KBM-7 (cell line): ENCODE measurements at regions not wholly inside any gene's neighbourhood (a gene's known extent, or its start where the extent isn't known, plus 50 kb on each side); places are given as distances from the start of the nearest gene placed in this dataset.

Experiments used
- DNase-seq: peaks from one replicate; pipeline ENCODE4 v3.0.0-alpha.2; 2015
- in situ Hi-C: fragments of 300-500 bp; cut with MboI; formaldehyde crosslinking; loops from 2 replicates; pipeline ENCODE4 v1.14.3; 2020; ENCODE audit warnings: low sequenced_read_pairs, low pct_unique_long_range_greater_than_20kb, mixed read lengths

DNA sequence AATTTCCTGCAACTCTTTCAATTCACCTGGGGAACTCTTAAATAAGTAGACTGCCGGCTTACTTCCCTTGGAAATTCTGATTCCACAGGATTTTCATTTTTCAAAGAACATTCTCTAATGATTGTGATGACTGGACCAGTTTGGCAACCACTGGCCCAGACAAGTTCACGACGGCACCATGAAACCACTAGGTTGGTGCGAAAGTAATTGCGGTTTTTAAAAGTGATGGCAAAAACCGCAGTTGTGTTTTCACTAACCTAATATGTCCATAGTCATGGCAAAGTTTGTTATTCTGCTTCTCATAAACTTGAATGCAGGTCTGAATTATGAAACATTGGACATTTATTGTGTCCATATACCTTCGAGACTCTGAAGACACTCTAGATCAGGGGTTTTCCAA lies 317.2 kb downstream of the IRX1 start:
- in situ Hi-C loops: no loop called here
- no peak for DNase-seq

DNA sequence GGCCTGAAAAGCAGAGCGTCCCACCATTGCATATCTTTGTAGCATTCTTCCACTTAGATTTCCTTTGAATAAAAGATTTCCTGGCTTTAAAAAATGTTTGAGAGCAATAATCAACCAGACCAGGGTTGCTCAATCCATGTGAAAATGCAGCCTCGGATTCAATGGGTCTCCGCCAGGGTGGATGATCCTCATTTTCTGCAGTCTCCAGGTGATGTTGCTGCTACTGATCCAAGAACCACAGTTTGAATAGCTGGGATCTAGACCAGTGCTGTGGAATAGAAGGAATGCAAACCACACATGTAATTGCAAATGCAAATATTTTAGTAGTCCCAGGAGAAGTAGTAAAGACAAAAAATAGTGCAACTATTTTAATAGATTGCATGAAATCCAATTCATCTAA lies 317.6 kb downstream of the IRX1 start:
- in situ Hi-C loops: no loop called here
- no peak for DNase-seq

DNA sequence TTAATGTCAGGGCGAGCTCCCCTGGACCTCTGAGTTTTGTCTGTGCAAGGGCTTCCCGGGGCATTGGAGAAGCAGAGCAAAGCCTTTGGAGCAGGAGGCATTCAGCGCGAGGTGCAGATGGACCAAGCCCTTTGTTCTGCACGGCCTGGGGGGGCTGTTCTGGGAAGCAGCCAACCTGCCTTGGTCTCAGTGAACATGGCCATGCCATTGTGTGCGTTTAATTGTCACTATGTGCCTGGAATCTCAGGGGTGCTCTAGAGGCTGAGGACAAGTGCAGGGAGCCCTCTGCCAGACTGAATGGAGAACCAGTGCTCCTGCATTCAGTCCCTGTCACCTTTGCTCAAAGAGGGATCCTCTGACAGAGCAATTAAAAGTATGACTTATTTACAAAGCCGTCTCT lies 329.4 kb downstream of the IRX1 start:
- in situ Hi-C loops: no loop called here
- DNase-seq: no peak

DNA sequence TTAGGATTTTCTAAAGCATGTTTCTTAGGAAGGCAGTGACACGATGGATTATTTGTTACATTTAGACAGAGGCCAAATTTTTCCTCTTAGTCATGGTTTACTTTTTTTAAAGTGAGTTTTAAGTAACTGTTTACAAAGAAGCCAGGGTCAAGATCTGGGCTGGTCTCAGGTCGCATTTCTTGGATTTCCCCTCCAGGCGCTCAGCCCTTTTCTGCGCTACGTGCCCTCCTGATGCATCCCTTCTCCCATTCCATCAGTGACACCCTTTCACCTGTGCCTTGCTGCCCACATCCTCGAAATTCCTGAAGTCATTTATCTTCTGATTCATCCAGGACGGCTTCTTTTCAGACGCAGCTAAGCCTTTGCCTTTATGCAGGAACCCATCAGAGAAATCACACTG lies 330.3 kb downstream of the IRX1 start:
- DNase-seq: no peak
- in situ Hi-C loops: no loop called here

DNA sequence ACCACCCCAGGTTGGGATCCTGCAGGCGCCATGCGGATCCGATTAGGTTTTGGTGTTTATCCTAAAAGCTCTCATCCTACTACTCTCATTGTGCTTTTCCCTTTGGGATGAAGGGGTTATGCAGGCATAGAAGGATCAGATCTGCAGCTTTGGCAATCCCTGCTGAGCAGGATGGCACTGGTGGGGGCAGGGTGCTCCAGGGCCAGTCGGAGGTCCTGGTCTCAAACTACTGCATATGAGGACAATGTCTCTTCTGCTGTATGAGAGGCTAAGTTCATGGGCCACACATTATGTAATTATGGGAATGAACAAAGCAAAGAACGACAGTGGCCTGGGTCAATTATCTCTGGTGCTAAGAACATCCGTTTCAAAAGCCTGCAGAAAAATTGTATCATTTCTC lies 334.2 kb downstream of the IRX1 start:
- in situ Hi-C loops: no loop called here
- DNase-seq: no peak

DNA sequence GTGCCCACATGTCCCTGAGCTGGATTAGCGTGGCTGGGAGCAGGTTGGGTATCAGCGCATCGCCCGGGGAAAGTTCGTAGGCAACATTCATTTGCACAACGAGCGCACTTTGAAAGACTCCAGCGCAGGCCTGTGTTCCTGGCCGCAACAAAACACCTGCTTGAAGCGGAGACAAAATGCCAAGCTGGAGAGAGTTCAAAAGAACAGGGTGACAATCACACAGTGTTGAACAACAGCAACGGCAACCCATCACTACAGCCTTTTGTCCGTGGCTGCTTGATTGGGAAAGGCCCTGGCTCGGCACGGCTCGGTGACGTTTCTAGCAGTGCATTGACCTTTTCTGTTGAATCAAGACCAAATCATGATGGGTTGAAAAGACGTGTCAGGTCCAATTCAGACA lies 336.3 kb downstream of the IRX1 start:
- in situ Hi-C loops: no loop called here
- DNase-seq: no peak

DNA sequence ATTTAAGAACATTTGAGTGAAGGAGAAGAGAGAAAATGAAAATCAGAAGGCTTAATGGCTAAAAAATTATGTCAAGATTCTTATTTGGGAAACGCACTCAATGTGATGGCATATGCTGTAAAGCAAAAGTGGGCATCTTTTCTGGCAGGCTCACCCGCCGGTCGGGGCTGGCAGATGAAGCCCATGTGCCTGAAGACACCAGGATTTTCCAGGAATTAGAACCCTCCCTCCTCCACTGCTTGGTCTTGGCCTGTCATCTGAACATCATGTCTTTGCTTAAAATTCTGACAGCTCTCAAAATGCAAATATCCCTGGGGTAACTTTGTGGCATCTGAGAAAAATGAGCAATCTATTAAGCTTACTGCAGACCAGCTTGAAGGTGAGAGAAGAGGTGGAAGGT lies 337.9 kb downstream of the IRX1 start:
- in situ Hi-C loops: no loop called here
- no peak for DNase-seq

DNA sequence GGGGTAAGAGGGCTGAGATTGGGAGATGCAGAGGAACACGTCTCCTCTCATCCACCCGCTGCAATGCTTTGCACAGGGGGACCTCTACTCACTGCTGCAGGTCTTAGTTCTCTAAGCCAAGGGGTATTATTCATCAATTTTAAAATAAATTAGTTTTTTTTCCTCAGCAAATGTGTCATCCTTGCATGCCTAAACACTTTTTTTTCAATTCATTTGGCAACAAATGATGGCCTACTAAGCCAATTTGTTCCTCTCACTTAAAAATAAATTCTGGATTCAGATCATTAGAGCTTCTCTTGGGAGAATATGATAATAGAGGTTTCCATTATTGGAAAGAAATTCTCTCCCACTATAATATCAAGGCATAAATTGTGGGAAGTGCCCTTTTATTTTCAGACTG lies 338.3 kb downstream of the IRX1 start:
- in situ Hi-C loops: no loop called here

DNA sequence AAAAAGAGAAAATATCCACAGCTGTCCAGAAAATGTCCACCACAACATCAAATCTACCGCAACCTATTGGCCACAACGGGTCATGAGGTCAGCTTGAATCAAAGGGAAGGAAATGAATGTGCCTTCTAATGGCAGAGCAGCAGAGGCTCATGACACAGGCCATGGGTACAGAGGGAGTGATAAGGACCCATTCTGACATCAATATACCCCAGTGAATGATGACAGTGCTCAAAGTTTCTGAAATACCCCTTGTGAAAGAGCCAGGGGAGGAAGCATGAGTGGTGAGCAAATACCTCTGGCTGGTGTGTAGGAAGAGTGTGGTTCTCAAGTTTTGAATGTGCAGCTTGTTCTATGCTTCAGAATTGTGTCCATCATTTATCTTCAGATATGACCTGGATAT lies 348.2 kb downstream of the IRX1 start:
- in situ Hi-C loops: no loop called here
- no peak for DNase-seq

More for the DNA sequence above, 338.3 kb downstream of the IRX1 start:
- DNase-seq: no peak

DNA sequence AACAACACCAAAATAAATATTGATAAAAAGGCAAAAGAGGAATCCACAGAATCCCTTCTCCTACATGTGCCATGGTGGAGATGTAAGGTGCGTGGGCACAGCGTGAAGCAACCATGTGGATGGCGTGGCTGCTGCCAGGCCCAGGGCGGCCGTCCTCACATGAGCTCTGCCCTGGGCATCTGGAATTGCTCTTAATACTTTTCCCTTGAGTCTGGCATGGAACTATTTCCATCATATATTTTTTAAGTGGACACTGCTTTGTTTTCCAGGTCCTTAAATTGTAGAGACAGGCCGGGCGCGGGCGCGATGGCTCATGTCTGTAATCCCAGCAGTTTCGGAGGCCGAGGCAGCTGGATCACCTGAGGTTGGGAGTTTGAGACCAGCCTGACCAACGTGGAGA lies 349.3 kb downstream of the IRX1 start:
- in situ Hi-C loops: no loop called here
- DNase-seq: no peak

DNA sequence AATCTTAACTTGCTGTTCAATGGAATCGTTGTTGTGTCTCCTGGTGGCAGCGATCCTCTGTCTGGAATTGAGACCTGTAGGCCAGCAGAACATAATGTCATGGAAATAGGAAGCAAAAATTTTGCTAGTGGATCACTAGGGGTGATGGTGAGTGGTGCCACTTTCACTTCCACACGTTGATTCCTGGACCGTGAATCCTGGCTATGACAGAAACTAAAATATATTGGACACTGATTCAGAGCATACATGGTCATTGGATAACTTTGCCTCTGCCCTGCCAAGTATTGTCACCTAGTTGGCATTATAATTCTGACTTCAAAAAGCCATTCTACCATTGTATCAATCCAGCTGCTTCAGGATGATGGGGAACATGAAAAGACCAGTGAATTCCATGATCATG lies 353.2 kb downstream of the IRX1 start:
- in situ Hi-C loops: no loop called here
- no peak for DNase-seq

DNA sequence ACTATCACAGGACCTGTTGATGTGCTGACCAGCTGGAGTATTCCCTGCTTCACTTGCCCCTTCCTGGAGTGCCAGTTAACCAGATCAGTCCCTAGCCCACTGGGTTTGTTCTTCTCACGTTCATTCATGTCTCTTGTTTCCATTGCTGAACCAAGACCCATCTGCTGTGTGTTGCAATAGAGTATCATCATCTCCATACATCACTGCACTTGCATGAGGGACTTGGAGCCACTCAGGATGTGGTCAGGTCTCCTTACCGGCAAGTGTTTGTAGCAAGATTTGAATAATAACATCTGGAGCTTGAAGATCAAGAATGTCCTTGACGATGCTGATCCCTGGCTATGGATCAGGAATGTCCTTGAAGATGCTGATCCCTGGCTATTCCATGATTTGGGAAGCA lies 358.6 kb downstream of the IRX1 start:
- in situ Hi-C loops: no loop called here
- no peak for DNase-seq

DNA sequence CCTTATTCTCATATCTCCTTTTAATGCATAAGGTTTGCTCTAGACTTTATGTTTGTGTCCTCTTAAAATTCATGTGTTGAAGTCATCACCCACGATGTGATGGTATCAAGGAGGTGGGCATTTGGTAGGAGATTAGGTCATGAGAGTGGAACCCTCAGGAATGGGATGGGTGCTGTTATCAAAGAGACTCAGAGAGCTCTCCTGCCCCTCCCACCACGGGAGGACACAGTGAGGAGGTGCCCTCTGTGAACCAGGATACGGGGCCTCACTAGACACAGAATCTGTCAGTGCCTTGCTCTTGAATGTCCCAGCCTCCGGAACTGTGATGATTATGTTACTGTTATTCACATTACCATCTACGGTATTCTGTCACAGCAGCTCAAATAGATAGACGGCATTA lies 359.0 kb downstream of the IRX1 start:
- DNase-seq: no peak
- in situ Hi-C loops: no loop called here

DNA sequence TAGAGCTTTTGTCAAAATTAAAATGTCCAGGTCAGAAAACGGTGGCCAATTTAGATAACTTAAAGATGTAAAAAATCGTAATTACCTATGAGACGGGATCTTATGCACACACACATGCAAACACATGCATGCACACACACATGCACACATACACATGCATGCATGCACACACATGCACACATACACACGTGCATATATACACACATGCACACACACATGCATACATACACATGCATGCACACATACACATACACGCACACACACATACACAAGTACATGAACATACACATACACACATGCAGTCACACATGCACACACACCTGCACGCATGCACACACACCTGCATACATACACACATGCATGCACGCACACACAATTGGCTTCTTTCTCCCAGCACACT lies 362.0 kb downstream of the IRX1 start:
- in situ Hi-C loops: no loop called here
- DNase-seq: no peak

DNA sequence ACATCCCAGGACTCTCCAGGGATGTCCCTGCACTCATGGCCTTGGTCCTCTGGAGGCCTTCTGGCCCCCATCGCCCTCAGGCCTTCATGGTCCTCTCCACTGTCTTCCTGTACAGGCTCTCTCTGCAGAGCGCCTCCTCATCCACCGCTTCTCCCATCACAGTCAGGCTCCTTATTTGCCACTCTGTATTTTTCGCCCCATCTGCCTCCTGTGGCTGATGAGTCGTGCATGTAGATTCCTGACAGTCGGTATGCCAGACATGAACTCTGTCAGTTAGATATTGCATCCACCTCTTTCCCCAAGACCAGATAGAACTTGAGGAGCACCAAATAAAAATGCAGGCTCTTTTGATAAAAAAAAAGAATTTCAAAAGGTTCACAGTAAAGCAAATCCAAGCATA lies 362.8 kb downstream of the IRX1 start:
- no peak for DNase-seq
- in situ Hi-C loops: no loop called here

DNA sequence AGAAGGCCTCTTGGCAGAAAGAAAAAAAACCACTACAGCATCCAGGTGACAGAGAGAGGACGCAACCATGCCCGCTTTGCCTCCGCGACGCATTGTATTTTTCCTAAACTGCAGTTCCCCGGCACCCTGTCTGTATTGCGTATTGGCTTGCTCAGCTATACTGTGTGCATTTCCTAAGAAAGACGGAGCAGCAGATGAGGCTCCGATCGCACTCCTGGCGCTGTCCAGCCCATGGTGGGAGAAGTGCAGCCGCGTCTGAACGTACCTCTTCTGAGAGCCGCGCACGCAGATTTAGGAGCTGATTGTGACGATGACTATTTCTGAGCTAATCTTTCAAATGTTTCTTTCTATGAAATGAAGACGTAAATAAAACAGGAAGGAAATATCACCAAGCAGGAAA lies 366.5 kb downstream of the IRX1 start:
- in situ Hi-C loops: no loop called here
- no peak for DNase-seq

DNA sequence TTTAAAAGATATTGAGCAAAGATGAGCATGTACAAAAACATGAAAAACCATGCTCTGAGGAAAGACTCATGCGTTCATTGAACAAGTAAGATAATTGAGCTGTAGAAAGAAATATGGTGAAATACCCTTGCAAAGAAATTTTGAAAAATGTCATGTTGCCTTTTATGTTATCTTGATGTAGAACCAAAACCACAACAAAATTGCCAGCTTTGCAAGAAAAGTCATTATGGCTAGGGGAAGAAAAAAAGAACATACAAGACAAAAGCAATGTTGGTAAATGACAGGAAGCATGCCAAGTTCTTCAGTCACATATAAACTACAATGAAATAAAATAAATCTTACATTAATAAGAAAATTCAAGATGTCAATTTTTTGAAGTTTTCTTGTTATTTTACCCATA lies 368.0 kb downstream of the IRX1 start:
- in situ Hi-C loops: no loop called here
- no peak for DNase-seq

DNA sequence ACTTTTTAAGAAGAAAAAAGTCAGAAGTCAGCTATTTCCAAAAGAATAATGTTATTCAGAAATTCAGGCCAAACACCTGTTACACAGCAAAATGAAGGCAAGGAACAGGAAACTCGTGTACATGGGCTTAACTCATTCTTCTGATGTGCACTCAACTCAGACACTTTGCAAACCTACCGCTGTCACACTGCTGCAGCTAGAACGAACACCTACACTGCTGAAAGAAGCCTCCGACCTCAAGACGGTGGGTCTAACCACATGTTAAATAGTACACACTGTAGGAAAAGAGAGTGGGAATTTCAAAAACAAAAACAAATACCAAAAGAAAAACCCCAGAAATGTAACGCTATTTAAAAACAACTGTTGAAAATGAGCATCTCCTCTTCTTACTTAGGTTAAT lies 384.5 kb downstream of the IRX1 start:
- in situ Hi-C loops: no loop called here
- no peak for DNase-seq

DNA sequence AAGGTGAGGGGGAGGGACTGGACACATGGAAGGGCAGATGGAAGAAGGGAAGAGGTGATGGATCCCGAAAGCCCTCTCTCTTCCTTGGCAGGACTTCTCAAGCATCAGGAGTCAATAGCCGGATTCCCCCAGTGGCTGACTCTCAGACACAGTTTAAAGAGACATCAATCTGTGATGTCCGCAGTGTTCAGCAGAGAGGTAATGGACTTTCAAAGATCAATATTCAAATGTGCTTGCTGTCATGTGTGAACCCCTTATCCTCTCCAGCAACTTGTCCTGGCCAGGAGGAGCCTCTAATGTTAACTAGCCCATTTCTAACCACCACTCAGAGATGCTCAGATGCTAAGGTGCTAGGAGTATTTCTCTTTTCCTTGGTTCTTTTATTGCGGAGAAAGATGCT lies 392.2 kb downstream of the IRX1 start:
- no peak for DNase-seq
- in situ Hi-C loops: no loop called here

DNA sequence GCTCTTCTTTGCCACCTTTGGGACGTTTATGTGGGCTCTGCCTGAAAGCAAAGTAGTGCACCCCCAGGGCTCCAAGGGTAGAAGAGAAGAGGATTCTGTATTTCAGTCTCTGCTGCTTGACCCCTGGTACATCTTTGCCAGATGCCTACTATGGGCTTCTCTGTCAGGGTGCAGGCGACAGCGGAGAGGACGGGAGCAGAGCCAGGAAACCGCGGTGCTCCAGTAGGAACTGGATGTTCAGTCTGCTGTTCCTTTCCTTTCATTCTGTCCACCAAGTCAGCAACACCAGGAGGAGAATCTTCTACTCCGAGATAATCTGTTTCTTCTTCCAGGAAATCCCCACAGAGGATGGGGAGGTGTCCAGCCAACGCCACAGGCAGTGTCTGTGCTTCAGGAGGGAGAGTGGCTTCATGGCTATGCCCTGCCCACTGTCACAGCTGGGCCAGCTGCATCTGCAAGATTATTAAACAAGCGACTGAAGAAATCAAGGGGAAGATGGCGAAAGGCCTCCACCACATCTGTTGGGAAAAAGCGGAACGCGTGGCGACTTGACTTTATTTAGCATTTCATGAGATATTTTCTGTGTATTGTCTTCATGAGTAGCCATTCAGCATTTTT lies 398.3 kb downstream of the IRX1 start:
- in situ Hi-C loops: no loop called here
- DNase-seq: no peak

DNA sequence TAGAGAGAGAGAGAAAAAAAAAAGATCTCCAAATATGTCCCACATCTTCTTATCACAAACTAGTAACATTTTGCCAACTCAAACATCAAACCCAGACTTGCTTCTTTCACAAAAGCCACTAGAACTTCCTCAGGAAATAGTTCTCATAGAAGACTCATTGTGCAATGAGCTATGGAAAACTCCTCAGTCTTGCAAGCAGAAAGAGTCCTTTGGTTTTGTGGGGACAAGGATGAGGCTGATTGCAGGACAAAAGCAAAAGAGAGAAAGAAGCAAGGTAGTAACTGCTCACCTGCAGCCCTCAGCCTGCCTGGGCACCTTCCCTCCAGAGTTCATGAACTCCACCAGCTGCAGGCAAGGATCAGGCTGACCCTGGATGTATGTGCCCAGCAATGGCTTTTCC lies 399.0 kb downstream of the IRX1 start:
- in situ Hi-C loops: no loop called here
- no peak for DNase-seq
